Mesenteric fat pad (tissue), 1 donor: ENCODE measurements at regions not wholly inside any gene's neighbourhood (a gene's known extent, or its start where the extent isn't known, plus 50 kb on each side); places are given as distances from the start of the nearest gene placed in this dataset.
"Not testable (repeated sequence)": the region's sequence is repeated elsewhere in the genome, so short reads cannot be mapped to it uniquely, and the experiment has no call there.

ENCODE experiments used
- DNase-seq: peaks from one replicate; pipeline ENCODE4 v3.0.0-alpha.2; 2020; ENCODE audit warnings: low spot score
- donor health status: DM: yes; HTN: yes; CAD: no.

DNA sequence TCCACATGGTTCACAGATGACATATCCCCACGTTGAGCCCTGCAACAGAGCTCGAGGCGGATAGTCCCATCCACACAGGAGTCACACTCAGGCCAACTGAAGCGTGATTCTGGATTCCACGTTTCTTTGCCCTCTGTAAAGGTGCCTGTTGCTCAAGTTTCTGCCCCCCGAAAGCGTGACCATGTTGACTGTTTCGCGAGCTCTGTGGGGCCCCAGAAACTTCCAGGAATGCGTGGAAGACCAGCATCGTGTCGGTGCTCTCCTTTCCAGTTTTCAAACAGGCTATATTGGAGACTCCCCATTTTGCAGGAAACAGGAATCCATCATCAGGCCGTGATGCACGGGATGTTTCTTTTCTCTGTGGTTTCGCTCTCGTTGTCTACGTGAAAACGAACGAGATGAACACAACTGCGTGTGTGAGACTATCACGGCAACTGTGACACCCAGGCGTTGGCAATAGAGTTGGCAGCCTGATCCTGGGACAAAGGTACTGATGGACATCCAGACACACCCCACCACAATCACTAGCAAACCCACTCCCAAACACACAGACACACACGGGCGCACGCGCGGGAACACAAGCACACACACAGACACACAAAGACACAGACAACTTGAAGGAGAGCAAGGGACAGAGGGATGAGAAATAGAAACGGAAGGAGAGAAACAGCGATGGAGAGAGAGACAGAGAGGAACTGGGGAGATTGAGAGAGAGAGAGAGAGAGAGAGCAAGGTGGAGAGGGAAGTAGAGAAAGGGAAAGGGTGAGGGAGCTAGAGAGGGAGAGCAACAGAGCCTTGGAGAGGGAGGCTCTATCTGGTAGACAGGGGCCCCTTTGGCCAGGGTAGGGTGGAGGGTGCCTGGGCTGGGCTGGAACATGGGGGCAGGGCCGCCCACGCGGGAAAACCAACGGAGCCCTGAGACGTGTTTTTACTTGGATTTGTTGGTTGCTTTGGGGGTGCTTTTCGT is 1609.3 kb downstream of the SPATA31A7 start:
- peak; percentile 92 for DNase-seq

DNA sequence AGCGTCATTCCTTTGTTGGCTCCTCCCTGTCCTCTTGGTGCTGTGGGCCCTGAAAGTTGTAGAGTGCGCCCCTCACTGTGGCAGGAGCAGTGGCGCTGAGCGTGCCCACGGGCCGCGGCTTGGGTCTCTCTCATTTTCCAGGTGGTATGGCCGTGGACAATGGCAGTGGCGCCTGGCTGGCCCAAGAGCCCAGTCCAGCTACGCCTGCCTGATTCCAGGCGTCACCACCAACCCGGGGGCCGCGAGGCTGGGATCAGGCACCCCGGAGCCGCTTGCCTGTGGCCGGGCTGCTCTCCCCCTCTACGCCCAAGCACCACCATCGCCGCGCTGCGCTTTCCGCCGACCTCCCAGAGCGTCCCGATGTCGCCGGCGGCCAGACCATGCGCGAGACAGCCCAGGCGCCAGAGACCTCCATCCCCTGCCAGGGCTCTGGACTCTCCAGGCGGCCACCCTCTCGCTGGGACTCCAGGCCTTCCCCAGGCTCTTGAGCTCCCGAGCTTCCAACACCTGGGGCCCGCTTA is 1610.1 kb downstream of the SPATA31A7 start:
- not testable (repeated sequence) for DNase-seq

DNA sequence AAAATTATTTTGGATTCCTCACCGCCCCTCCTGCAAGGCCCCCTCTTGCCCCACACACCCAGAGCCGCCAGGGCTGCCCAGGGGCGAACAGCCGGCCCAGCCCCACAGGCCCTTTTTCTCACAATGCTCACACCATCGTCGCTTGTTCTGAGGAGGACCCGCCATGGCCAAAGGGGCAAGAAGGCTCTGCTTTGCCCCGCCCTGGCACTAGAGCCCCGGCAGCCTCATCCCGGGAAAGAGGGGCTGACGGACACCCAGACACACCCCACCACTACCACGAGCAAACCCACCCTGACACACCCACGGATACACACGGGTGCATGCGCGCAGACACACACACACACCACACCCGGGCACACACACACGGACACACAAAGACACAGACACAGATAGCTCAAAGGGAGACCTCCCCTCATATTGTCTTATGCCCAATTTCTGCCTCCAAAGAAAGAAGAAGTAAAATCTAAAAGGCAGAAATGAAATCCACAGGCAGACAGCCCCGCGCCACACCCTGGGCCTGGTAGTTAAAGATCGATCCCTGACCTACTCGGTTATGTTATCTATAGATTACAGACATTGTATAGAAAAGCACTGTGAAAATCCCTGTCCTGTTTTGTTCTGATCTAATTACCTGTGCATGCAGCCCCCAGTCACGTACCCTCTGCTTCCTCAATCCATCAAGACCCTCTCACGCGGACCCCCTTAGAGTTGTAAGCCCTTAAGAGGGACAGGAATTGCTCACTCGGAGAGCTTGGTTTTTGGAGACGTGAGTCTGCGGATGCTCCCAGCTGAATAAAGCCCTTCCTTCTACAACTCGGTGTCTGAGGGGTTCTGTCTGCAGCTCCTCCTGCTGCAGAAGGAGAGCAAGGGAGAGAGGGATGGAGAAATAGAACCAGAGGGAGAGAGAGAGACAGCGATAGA is 1610.9 kb downstream of the SPATA31A7 start:
- DNase-seq, result peak; percentile 93

DNA sequence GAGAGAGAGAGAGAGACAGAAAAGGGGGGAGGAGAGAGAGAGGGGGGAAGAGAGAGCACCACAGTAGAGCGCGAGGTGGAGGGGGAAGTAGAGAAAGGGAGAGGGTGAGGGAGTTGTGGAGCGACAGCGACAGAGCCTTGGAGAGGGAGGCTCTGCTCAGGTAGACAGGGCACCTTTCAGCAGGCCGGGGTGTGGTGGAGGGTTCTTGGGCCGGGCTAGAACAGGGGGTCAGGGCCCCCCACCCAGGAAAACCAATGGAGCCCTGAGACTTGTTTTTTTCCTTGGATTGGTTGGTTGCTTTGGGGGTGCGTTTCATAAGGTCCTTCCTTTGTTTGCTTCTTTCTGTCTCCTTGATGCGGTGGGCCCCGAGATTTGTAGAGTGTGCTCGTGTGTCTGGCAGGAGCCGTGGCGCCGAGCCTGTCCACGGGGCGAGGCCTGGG is 1611.6 kb downstream of the SPATA31A7 start:
- peak; percentile 89 for DNase-seq

DNA sequence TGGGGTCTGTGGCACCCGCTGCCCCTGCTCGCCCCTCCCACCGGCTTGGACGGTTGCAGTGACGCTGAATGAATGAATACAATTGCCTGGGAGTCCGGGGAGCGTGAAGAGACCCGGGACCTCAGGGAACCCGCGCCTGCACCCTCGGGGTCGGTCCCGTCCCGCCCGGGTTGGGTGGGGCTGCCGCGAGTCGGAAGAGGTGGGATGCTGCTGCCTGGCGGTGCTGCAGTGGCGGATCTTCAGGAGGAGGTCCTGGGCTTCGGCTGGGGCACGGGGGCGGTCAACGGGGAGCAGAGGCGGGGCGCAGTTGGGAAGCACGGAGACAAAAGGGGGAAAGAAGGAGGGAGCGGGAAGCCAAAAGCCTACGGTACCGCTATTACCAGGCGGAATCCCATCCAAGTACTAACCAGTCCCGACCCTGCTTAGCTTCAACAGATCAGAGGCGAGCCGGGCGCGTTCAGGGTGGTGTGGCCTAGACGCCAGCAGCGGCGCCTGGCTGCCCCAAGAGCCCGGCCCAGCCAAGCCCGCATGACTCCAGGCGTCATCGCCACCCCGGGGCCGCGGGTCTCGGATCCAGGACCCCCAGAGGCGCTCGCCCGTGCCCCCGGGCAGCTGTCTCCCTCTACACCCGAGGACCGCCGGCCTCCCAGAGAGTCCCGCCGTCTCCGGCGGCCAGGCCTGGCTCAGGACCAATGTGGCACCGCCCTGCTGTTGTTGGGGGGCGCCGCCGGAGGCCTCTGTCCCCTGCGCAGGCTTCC is 1612.3 kb downstream of the SPATA31A7 start:
- DNase-seq, result peak; percentile 98

DNA sequence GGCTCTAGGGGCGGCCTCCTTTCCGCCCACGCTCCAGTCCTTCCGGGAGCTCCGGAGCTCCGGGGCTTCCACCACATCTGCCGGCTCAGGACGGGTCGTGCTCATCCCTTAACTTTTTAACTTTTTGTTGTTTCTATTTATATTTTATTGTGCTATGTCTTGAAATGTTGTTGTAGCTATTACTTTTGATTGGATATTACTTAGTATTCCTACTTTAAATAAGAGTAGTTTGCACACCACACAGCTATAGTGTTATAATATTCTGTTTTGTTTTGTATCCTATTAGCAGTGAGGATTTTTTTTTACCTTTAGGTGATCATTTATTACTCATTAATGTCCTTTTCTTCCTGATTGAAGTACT is 1612.9 kb downstream of the SPATA31A7 start:
- DNase-seq, result not testable (repeated sequence)

DNA sequence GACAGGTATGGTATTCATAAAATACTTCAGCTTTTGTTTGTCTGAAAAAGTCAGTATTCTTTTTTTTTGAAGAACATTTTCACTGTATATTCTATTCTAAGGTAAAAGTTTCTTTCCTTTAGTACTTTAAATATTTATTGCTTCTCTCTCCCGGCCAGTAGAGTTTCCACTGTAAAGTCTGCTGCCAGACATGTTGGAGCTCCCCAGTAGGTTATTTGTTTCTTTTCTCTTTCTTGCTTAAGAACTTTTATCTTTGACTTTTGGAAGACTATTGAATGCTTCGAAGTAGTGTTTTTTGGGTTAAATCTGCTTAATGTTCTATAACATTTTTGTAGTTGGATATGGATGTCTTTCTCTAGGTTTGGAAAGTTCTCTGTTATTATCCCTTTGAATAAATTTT is 1613.3 kb downstream of the SPATA31A7 start:
- DNase-seq, result not testable (repeated sequence)

DNA sequence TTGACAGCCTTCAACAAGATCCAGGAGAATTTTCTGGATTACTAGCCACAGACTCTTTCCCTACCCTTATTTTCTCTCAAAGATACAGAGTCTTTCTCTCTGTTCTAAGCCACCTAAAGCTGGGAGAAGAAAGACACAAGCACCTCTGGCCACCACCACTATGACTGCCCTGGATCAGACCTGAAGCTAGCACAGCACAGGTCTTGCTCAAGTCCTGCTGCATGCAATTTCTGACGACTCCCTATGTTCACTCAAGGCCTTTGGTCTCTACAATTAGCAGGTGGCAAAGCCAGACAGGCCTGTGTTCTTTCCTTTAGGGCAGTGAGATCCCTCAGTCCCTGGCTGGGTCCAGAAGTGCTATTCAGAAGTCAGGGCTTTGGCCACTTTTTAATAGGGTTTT is 1614.5 kb downstream of the SPATA31A7 start:
- not testable (repeated sequence) for DNase-seq

DNA sequence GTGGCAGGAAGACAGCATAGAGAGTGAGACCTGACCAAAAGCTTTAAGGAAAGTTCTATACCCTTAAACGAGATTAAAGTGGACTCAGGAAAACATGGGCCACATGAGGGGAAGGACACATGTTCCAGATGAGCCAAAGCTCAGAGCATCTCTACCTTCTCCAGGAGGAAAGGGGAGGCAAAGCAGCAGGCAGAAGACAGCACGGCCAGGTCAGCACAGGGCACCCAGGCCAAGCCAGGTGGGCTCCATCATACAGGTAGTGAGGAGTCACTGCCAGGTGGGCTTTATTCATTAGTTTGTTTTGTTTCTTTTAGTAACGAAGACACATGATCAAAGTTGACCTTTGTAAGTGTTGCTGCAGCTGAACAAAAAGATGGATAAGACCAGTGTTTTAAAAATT is 1617.6 kb downstream of the SPATA31A7 start:
- peak; percentile 89 for DNase-seq

DNA sequence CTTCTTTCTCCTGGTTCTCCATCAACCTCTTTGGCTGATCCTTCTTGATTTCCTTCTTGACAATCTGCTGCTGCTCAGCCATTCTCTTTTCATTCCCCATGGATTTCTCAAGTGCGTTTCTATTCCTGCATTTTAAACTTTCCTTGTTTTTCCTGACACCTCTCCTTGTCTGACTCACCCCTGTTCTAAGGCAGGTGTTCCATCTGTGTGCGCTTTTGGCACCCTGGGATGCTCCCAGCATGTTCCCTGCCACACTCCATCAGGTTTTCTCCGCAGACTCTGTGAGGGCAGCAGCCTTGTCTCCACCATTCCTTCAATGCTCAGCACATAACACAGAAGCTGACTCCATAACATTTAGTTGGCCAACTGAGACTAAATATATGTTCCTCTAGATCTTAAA is 1618.2 kb downstream of the SPATA31A7 start:
- not testable (repeated sequence) for DNase-seq

DNA sequence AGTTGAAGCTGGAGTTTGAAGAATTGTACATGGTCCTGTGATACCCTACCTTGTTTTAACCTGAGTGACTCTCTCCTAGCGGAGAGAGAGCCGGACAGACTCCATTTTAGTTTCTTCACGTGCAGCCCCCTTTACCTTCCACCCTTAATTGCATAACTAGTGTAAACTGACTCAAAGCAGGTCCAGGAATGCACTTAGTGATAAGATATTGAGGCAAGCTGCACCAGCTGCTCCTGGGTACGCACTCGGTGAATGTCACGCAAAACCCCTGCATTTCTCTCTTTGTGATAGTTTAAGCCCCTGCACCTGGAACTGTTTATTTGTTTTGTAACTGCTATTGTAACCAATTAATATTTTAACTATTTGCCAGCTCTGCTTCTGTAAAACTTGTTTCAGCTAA is 1620.5 kb downstream of the SPATA31A7 start:
- not testable (repeated sequence) for DNase-seq

DNA sequence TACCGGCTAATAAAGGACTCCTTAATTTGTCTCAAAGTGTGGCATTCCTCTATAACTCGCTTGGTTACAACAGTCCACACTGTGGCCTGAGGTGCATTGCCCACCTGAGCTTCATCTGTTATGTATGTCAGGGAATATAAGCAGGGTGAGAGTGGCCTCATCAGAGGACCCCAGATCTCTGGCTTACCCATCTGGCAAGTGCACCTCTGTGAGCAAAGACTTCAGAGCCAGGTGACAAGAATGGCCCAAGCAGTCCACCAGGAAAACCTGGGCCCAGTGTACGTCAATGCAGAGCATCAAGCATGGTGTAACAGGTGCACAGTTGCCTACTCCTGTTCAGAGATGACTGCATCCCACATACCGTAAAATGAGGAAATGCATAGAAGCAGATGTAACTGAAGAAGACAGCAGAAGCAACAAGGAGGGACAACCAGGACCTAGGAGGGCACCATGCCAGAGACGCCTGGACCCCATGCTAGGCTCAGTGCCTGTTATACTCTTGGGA is 1621.0 kb downstream of the SPATA31A7 start:
- DNase-seq, result not testable (repeated sequence)

DNA sequence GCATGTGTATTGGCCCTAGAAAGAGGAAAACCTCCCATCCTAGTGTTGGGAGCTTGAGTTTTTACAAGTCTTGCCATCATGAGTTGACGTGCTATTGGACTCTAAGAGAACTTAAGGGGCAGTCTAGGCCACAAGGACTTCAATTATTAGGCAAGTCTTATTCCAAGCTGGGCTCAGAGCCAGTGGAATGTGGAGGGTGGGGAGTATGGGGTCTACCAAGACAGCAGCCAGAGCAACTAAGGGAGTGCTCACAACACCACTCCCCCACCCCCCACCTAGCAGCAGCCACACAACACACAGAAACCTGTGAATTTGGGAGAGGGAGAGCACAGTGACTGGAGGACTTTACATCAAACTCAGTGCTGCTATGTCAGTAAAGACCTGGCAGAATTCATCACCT is 1625.6 kb downstream of the SPATA31A7 start:
- not testable (repeated sequence) for DNase-seq

DNA sequence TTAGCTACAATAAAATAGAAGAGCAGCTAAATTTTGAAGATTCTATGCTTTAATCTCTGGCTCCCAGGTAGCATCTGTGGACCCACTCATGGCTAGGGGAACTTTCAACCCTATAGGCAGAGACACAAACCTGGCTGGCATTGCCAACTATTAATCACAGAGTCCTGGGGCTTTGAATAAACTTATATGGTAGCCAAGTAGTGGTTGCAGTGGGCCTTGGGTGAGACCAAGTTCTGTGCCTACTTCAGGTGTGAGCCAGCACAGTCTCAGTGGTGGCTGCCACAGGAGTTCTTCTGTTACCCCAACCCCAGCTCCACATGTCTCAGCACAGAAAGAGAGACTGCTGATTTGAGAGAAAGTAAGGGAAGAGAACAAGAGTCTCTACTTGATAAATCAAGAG is 1626.5 kb downstream of the SPATA31A7 start:
- not testable (repeated sequence) for DNase-seq

DNA sequence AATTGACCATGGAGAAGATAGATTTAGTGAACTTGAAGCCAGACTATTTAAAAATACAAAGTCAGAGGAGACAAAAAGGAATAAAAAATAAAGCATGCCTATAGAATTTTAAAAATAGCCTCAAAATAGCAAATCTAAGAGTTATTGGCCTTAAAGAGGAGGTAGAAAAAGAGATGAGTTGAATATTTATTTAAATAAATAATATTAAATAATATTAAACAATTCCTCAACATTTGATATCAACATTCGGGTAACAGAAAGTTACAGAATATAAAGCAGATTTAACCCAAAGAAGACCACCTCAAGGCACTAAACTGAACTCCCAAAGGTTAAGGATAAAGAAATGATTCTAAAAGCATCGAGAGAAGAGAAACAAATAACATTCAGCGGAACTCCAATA is 1627.4 kb downstream of the SPATA31A7 start:
- not testable (repeated sequence) for DNase-seq

DNA sequence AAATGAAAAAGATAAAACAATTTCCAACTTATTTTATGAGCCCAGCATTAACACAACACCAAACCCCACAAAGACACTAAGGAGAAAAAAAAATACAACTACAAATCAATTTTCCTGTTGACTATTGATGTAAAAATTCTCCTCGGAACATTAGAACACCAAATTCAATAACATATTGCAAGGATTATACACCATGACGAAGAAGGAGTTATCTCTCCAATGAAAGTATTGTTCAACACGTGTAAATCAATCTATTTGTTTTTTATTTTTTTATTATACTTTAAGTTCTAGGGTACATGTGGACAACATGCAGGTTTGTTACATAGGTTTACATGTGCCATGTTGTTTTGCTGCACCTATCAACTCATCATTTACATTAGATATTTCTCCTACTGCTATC is 1632.3 kb downstream of the SPATA31A7 start:
- DNase-seq, result not testable (repeated sequence)

DNA sequence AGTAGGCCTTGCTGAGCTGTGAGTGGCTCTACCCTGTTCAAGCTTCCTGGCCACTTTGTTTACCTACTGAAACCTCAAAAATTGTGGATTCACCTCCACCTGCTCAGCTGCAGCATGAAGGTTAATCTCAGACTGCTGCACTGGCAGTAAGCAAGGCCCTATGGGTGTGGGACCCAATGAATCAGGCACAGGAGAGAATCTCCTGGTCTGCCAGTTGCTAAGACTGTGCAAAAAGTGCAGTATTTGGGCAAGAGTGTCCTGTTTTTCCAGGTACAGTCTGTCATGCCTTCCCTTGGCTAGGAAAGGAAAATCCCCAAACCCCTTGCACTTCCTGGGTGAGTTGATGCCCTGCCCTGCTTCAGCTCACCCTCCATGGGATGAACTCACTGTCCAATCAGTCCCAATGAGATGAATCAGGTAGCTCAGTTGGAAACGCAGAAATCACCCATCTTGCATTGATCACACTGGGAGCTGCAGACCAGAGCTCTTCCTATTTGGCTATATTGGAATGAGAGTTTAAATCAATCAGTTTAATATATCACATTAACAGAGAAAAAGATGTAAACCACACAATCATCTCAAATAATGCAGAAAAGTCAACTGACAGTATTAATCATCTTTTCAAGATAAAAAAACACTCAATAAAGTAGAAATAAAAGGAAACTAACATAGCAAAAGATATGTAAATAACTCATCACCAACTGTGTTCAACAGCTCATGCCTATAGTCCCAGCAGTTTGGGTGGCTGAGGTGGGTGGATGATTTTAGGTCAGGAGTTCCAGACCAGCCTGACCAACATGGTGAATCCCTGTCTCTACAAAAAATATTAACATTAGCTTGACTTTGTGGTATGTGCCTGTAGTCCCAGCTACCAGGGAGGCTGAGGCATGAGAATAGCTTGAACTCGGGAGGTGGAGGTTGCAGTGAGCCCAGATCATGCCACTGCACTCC is 1638.4 kb downstream of the SPATA31A7 start:
- DNase-seq, result not testable (repeated sequence)

DNA sequence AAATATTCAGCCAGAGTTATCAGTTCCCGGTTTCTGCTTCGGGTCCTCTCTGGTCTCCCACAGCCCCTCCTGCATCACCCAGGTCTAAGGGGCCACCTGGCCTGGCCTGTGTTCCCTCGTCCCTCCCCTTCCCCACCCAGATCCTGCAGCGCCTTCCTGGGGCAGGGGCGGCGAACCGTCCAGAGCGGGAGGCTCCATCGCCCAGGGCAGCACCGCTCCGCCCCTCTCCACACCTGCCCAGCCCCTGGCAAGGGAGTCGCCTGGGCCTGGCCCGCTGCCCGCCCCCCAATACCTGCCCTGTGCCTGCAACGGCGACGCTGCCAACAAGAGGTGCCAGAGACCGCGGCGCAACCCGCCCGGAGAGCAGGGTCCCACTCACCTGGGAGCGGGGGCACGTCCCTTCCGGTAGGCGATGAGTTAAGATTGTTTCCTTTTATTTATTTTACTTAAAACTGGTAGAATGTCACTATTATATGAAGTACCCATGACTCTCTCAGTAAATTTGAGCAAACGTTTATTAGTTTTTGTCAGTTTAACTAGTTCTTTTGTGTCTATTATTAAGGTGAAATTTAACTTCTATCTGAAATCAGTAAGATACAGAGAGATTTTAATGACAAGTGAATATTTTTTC is 1641.1 kb downstream of the SPATA31A7 start:
- not testable (repeated sequence) for DNase-seq
